ENCODE measurements at regions not wholly inside any gene's neighbourhood (a gene's known extent, or its start where the extent isn't known, plus 50 kb on each side); places are given as distances from the start of the nearest gene placed in this dataset.

- Histone ChIP-seq H3K27ac (ENCODE audit: extremely low read depth, low read depth, low read length) (no peak overlapping the region), H3K4me1 (ENCODE audit: control insufficient read depth, insufficient read depth, low read length) (no peaks in the 10 kb centered on the region; the same call in 1 of the 2 replicates), H3K4me3 (ENCODE audit: low read depth, low read length) (no peak overlapping the region), H3K36me3 (ENCODE audit: control insufficient read depth in 2 of 2, insufficient read depth in 1 of 2, low read length in 2 of 2) (no peaks in the 10 kb centered on the region), H3K9me3 (ENCODE audit: control insufficient read depth, insufficient read depth, low read depth, low read length) (no peaks in the 10 kb centered on the region)
- ChIA-PET CTCF (interaction anchor here (0.6 to 0.7 kb wide), 2 partner anchors 54 to 67 kb away, joined by 3 to 4 read pairs; no protein-coding TSS in a partner anchor), POLR2A (interaction anchor here (0.6 to 0.7 kb wide), 2 partner anchors 8 to 167 kb away, joined by 3 to 4 read pairs; no protein-coding TSS in a partner anchor)
- no peak for TF ChIP-seq ZBTB48 (tag by site-specific recombination; IDR thresholded peaks at IDR 0.05)
- no peak for TF ChIP-seq HOXD13 (CRISPR knock-in tag; IDR thresholded peaks at IDR 0.05; ENCODE audit: borderline replicate concordance)
- no peak for TF ChIP-seq ZNF202 (tag by site-specific recombination; IDR thresholded peaks at IDR 0.05; ENCODE audit: borderline replicate concordance)
- TF ChIP-seq ZNF76 (tag by site-specific recombination; IDR thresholded peaks at IDR 0.05; ENCODE audit: borderline replicate concordance, low read depth), result no peak
- no peak for TF ChIP-seq ZNF37A (tag by site-specific recombination; IDR thresholded peaks at IDR 0.05)
- TF ChIP-seq ZNF544 (tag by site-specific recombination; IDR thresholded peaks at IDR 0.05), result no peak
- no peak for TF ChIP-seq ZNF174 (tag by site-specific recombination; IDR thresholded peaks at IDR 0.05)
- no peak for TF ChIP-seq ZBTB11 (tag by site-specific recombination; conservative IDR thresholded peaks at IDR 0.05; ENCODE audit: low read depth)
Observed at GRCh38 chr9:26789959-26790358, 102.6 kb downstream of the CAAP1 start.

GRCh38 chr9:26786564-26786963 is 106.0 kb downstream of the CAAP1 start:
- no peaks in the 10 kb centered on the region; the same call in 1 of the 2 replicates for H3K4me1 ChIP-seq (ENCODE audit: control insufficient read depth, insufficient read depth, low read length)
- TF ChIP-seq ZNF335 (tag by site-specific recombination; conservative IDR thresholded peaks at IDR 0.05) (no peak), ZFP37 (tag by site-specific recombination; IDR thresholded peaks at IDR 0.05) (no peak), ZSCAN5A (tag by site-specific recombination; IDR thresholded peaks at IDR 0.05) (no peak), ZNF302 (tag by site-specific recombination; IDR thresholded peaks at IDR 0.05; ENCODE audit: low read depth) (no peak), ZNF558 (tag by site-specific recombination; IDR thresholded peaks at IDR 0.05) (no peak), ZNF777 (tag by site-specific recombination; IDR thresholded peaks at IDR 0.05; ENCODE audit: borderline replicate concordance) (no peak), ZNF48 (tag by site-specific recombination; IDR thresholded peaks at IDR 0.05) (no peak), ZNF768 (tag by site-specific recombination; IDR thresholded peaks at IDR 0.05) (no peak), ZNF629 (tag by site-specific recombination; IDR thresholded peaks at IDR 0.05) (no peak), ZNF146 (tag by site-specific recombination; IDR thresholded peaks at IDR 0.05) (no peak), ZNF571 (tag by site-specific recombination; IDR thresholded peaks at IDR 0.05) (no peak), ZNF140 (tag by site-specific recombination; IDR thresholded peaks at IDR 0.05) (no peak), ZNF747 (tag by site-specific recombination; IDR thresholded peaks at IDR 0.05) (no peak), TSHZ1 (tag by site-specific recombination; IDR thresholded peaks at IDR 0.05; ENCODE audit: borderline replicate concordance) (no peak), ZXDB (tag by site-specific recombination; IDR thresholded peaks at IDR 0.05) (no peak), PRDM4 (tag by site-specific recombination; IDR thresholded peaks at IDR 0.05) (no peak), ZNF223 (tag by site-specific recombination; IDR thresholded peaks at IDR 0.05) (no peak), ZNF660 (tag by site-specific recombination; IDR thresholded peaks at IDR 0.05) (no peak)
- ChIA-PET CTCF (no interaction called here), POLR2A (no interaction called here)
- H3K27ac ChIP-seq (ENCODE audit: extremely low read depth, low read depth, low read length), result no peak overlapping the region
- no peak overlapping the region for H3K4me3 ChIP-seq (ENCODE audit: low read depth, low read length)
- H3K9me3 ChIP-seq (ENCODE audit: control insufficient read depth, insufficient read depth, low read depth, low read length), result no peaks in the 10 kb centered on the region
- no peaks in the 10 kb centered on the region for H3K36me3 ChIP-seq (ENCODE audit: control insufficient read depth in 2 of 2, insufficient read depth in 1 of 2, low read length in 2 of 2)

Measured in HEK293 (cell line).